Endothelial cell (in vitro differentiated cells): ENCODE measurements at regions not wholly inside any gene's neighbourhood (a gene's known extent, or its start where the extent isn't known, plus 50 kb on each side); places are given as distances from the start of the nearest gene placed in this dataset.

Experiments used
- DNase-seq: peaks from one replicate; pipeline ENCODE4 v3.0.0; 2021; ENCODE audit warnings: low spot score
- H3K27ac Mint-ChIP-seq: one replicate; pipeline ENCODE4 v1.8.0; 2021; ENCODE audit warnings: mixed read lengths, inconsistent platforms; ENCODE audit not compliant: unreplicated experiment
- H3K27me3 Mint-ChIP-seq: one replicate; pipeline ENCODE4 v1.8.0; 2021; ENCODE audit warnings: mild to moderate bottlenecking, moderate library complexity, mixed read lengths, inconsistent platforms; ENCODE audit not compliant: unreplicated experiment
- H3K36me3 Mint-ChIP-seq: one replicate; pipeline ENCODE4 v1.8.0; 2021; ENCODE audit warnings: mild to moderate bottlenecking, low read depth, mixed read lengths, inconsistent platforms; ENCODE audit not compliant: unreplicated experiment
- H3K4me1 Mint-ChIP-seq: one replicate; pipeline ENCODE4 v1.8.0; 2021; ENCODE audit warnings: mild to moderate bottlenecking, mixed read lengths, inconsistent platforms; ENCODE audit not compliant: unreplicated experiment
- H3K4me3 Mint-ChIP-seq: one replicate; pipeline ENCODE4 v1.8.0; 2021; ENCODE audit warnings: mild to moderate bottlenecking, mixed read lengths, inconsistent platforms; ENCODE audit not compliant: unreplicated experiment
- H3K9me3 Mint-ChIP-seq: one replicate; pipeline ENCODE4 v1.8.0; 2021; ENCODE audit warnings: mixed read lengths, inconsistent platforms; ENCODE audit not compliant: unreplicated experiment
- TF ChIP-seq, protein P1 (sequence below): fragments of 200-600 bp; sonication (generic); IDR thresholded peaks from one replicate; pipeline ENCODE4 v1.5.0; 2021; ENCODE audit warnings: antibody characterized with exemption; ENCODE audit not compliant: unreplicated experiment

DNA sequence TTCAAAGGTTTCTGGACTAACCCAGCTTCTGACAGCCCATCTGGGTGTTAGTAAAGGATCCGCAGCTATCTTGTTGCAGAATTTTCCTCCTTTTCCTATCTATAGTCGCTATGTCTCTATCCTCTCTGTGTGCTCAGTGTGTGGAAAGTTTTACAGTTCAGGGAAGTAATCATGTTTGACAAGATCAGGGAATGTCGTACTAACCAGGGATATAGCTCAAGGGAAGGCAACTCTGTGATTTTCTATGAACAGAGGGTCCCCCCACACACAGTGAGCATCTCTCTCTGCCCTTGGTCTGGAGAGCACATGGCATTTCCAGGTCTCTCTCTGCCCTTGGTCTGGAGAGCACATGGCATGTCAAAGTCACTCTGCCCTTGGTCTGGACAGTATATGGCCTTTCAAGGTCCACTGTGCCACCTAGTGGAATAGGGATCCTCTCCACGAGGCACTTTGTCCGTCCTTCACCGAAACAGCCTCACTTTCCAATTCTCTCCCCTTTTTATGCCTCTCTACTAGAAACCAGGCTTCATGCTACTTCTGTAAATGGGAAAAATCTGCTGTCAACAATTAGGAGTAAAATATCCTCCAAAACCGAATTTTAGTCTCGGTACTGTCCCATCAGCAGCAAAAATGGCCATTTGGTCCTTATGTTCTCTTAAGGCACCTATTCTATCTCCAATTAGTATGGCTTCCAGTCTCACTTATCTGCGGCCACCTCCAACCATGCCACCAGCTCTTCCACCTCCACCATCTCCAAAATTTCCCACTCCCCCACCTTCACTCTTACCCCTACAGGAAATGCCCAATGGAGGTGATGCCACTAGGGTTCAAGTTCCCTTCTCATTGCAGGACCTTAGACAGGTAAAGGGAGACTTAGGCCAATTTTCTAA is 88.7 kb downstream of the IGLL5 start:
- DNase-seq = no peak
- Mint-ChIP-seq H3K27me3 (no peaks in the 10 kb centered on the region), H3K4me1 (no peaks in the 10 kb centered on the region), H3K4me3 (no peak overlapping the region), H3K36me3 (no peaks in the 10 kb centered on the region), H3K9me3 (no peaks in the 10 kb centered on the region), H3K27ac (no peak overlapping the region)
- TF ChIP-seq, protein P1, sequence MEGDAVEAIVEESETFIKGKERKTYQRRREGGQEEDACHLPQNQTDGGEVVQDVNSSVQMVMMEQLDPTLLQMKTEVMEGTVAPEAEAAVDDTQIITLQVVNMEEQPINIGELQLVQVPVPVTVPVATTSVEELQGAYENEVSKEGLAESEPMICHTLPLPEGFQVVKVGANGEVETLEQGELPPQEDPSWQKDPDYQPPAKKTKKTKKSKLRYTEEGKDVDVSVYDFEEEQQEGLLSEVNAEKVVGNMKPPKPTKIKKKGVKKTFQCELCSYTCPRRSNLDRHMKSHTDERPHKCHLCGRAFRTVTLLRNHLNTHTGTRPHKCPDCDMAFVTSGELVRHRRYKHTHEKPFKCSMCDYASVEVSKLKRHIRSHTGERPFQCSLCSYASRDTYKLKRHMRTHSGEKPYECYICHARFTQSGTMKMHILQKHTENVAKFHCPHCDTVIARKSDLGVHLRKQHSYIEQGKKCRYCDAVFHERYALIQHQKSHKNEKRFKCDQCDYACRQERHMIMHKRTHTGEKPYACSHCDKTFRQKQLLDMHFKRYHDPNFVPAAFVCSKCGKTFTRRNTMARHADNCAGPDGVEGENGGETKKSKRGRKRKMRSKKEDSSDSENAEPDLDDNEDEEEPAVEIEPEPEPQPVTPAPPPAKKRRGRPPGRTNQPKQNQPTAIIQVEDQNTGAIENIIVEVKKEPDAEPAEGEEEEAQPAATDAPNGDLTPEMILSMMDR = no peak

DNA sequence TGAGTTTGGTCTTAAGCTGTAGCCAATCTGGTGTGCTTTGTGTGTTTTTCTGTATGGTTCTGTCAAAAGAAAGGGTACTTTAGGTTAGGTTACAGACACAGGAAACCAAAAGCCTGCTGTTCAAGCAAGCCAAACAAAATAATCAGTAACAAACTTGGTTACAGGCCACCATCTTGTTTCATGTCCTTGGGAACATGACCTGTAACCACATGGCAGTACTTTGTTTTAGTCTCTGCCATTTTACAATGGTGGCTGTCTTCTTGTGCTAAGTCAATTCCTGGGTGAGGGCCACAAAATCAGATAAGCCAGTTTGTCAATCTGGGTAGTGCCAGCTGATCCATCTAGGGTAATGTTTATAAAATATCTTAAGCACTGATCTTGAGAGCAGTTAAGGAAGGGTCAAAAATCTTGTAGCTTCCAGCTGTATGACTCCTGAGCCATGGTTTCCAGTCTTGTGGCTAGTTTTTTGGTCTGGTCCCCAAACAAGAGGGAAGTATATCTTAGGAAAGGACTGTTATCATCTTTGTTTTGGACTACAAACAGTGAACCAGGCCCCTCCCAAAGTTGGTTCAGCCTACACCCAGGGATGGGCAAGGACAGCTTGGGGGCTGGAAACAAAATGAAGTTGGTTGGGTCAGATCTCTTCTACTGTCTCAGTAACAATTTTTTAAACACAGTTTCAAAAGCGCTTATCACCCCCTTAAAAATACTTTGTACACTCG is 90.0 kb downstream of the IGLL5 start:
- Mint-ChIP-seq H3K27me3 (no peaks in the 10 kb centered on the region), H3K27ac (no peak overlapping the region), H3K9me3 (no peaks in the 10 kb centered on the region), H3K4me3 (no peak overlapping the region), H3K4me1 (no peaks in the 10 kb centered on the region), H3K36me3 (no peaks in the 10 kb centered on the region)
- TF ChIP-seq, protein P1 = no peak
- DNase-seq = no peak

DNA sequence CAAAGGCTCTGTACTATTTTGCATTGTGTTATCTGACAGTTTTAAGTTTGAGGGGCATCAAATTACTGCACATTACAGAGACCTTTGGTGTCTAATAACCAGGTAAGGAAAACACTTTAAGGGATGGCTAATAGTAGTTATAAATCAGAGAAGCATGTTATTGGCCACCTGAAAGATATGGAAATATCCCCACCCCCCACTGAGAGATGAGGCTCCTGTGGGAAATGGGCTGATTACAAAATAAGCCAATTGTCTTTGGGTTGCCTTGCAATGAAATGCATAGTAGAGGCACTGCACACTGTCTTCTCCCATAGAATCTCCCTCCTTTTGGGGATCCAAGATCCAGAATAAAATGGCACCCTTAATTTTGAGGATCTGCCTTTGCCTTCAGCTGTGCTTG is 91.0 kb downstream of the IGLL5 start:
- Mint-ChIP-seq H3K36me3 (no peaks in the 10 kb centered on the region), H3K27ac (no peak overlapping the region), H3K9me3 (no peaks in the 10 kb centered on the region), H3K4me1 (no peaks in the 10 kb centered on the region), H3K27me3 (no peaks in the 10 kb centered on the region), H3K4me3 (no peak overlapping the region)
- no peak for DNase-seq
- TF ChIP-seq, protein P1 = no peak

DNA sequence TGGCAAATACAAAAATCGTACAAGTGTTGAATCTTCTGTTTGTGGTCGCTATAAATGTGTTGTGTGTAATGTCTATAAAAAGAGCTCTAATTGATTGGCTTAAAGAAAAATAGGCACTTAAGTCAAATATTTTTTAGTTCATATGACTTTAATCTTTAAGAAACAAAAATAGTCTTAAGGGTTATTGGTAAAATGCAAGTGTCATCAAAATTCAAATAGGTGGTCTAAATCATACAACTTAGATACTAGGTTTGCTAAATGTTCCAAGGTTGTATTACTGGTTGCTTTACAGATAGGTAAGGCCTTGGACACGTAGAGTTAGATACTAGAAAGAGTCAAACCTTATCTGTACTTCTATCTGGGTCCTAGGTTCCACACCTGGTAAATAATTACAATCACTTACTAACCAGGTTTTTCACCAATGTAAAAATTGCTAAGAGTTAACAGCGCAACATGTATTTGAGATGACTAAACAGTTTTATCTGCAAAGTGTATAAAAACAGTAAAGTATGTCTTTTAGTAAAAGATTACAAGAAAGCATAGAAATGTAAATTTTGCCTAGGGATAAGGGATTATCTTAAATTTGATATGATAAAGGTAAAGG is 91.1 kb upstream of the GNAZ start:
- Mint-ChIP-seq H3K4me1 (no peaks in the 10 kb centered on the region), H3K27me3 (no peaks in the 10 kb centered on the region), H3K36me3 (no peaks in the 10 kb centered on the region), H3K27ac (no peak overlapping the region), H3K9me3 (no peaks in the 10 kb centered on the region), H3K4me3 (no peak overlapping the region)
- DNase-seq = no peak
- TF ChIP-seq, protein P1 = no peak
